ENCODE measurements at regions not wholly inside any gene's neighbourhood (a gene's known extent, or its start where the extent isn't known, plus 50 kb on each side); places are given as distances from the start of the nearest gene placed in this dataset.

DNA sequence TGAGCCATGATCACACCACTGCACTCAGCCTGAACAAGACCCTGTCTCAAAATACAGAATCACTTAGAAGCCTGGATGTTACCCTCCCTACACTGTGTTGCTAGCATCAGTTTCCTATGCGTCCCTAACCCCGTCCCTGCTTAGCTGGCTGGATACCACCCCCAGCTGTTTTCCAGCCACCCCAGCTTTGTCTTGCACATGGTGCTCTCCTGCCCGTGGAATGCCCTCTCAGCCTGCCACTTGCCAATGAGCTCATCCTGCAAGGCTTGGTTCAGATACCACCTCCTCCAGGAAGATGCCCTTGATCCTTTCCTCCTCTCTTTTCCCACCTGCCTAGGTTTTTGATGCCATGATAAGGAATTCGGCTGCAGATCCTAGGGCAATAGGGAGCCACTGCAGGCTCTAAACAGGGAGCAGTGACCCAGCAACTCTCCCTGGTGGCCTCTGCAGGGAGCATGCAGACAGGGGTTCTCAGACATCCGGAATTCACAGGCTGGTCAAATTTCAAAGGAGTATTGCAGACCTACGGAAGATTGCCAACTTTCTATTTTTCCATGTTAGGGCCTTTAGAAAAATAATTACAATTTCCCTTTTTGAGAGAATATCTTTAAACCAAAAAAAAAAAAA, 52.7 kb upstream of the WNT7B start:
- no peak for TF ChIP-seq GATA2 (IDR thresholded peaks at IDR 0.05; ENCODE audit: low read depth, low read length)
- no peak for TF ChIP-seq GATA3 (IDR thresholded peaks at IDR 0.05; ENCODE audit: low read depth, low read length)

Measured in SH-SY5Y (cell line).